ENCODE measurements at regions not wholly inside any gene's neighbourhood (a gene's known extent, or its start where the extent isn't known, plus 50 kb on each side); places are given as distances from the start of the nearest gene placed in this dataset.

GRCh38 chr4:3647421-3647820 lies 115.2 kb upstream of the LRPAP1 start:
- no peak for TF ChIP-seq POLR2A (IDR thresholded peaks at IDR 0.05)
- no peak for TF ChIP-seq CTCF (IDR thresholded peaks at IDR 0.05)
